ENCODE measurements at regions not wholly inside any gene's neighbourhood (a gene's known extent, or its start where the extent isn't known, plus 50 kb on each side); places are given as distances from the start of the nearest gene placed in this dataset.

DNA sequence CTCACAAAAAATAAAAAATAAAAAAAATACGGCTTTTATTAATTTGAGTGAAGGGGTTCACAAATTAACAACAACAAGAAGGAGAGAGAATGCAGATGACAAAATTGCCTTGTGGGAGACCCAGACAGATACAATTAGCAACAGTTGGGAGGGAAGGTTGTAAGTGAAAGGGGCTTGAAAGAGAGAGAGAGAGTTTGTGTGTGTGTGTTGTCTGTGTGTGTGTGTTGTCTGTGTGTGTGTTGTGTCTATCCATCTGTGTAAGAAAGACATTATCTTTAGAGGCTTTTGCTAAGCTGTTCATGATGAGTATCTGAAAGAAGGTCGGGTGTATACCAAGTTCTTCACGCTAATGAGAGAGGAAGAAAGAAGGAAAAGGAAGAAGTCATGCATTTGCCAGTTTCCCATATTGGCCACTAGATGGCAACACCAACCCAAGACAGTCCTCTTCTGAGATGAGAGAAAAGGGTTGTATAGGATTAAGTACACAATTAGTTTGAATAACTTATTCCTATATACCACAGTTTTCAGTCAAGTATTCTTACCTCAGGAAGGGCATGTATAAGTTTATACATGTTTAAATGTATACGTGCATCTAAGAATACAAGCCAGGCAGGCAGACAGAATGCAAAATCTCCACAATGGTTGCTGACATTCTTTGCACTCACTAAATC lies 63.7 kb upstream of the CD2AP start:
- TF ChIP-seq SMC3 (conservative IDR thresholded peaks at IDR 0.05; ENCODE audit: poor library complexity): peak; percentile 82
- TF ChIP-seq, protein P1, sequence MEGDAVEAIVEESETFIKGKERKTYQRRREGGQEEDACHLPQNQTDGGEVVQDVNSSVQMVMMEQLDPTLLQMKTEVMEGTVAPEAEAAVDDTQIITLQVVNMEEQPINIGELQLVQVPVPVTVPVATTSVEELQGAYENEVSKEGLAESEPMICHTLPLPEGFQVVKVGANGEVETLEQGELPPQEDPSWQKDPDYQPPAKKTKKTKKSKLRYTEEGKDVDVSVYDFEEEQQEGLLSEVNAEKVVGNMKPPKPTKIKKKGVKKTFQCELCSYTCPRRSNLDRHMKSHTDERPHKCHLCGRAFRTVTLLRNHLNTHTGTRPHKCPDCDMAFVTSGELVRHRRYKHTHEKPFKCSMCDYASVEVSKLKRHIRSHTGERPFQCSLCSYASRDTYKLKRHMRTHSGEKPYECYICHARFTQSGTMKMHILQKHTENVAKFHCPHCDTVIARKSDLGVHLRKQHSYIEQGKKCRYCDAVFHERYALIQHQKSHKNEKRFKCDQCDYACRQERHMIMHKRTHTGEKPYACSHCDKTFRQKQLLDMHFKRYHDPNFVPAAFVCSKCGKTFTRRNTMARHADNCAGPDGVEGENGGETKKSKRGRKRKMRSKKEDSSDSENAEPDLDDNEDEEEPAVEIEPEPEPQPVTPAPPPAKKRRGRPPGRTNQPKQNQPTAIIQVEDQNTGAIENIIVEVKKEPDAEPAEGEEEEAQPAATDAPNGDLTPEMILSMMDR (IDR thresholded peaks at IDR 0.05; ENCODE audit: poor library complexity, severe bottlenecking): peak; percentile 86
- no peak for TF ChIP-seq MXI1 (conservative IDR thresholded peaks at IDR 0.05; ENCODE audit: poor library complexity, severe bottlenecking)
- no peak for TF ChIP-seq TAF1 (IDR thresholded peaks at IDR 0.05; ENCODE audit: low read depth)
- no peak for TF ChIP-seq POLR2AphosphoS5 (IDR thresholded peaks at IDR 0.05)
- TF ChIP-seq EP300 (conservative IDR thresholded peaks at IDR 0.05; ENCODE audit: poor library complexity, severe bottlenecking): no peak
- no peak for TF ChIP-seq EZH2 (IDR thresholded peaks at IDR 0.05; ENCODE audit: borderline replicate concordance, insufficient read depth, low read length, poor library complexity, severe bottlenecking)
- peak; percentile 83 for TF ChIP-seq RAD21 (conservative IDR thresholded peaks at IDR 0.05)
